ENCODE measurements at regions not wholly inside any gene's neighbourhood (a gene's known extent, or its start where the extent isn't known, plus 50 kb on each side); places are given as distances from the start of the nearest gene placed in this dataset.

DNA sequence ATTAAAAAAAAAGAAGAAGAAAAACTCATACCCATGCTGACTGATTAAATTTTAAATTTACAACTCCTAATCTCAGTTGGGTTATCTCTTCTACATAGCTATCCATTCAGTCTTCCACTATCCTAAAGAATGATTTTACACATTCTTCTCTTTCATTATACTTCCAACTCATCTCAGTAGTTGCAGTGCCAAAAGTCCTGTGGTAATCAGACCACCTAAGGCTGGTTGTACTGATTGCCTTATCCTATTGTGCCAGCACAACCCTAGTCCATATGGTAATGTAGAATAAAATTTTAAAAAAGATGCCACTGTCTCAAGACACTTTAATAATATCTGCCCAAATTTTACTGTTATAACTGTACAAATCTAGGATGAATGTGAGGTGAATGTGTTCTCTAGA is 448.0 kb downstream of the LRRIQ3 start:
- TF ChIP-seq, protein P1, sequence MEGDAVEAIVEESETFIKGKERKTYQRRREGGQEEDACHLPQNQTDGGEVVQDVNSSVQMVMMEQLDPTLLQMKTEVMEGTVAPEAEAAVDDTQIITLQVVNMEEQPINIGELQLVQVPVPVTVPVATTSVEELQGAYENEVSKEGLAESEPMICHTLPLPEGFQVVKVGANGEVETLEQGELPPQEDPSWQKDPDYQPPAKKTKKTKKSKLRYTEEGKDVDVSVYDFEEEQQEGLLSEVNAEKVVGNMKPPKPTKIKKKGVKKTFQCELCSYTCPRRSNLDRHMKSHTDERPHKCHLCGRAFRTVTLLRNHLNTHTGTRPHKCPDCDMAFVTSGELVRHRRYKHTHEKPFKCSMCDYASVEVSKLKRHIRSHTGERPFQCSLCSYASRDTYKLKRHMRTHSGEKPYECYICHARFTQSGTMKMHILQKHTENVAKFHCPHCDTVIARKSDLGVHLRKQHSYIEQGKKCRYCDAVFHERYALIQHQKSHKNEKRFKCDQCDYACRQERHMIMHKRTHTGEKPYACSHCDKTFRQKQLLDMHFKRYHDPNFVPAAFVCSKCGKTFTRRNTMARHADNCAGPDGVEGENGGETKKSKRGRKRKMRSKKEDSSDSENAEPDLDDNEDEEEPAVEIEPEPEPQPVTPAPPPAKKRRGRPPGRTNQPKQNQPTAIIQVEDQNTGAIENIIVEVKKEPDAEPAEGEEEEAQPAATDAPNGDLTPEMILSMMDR (IDR thresholded peaks at IDR 0.05) = no peak
- TF ChIP-seq ZFX (IDR thresholded peaks at IDR 0.05; ENCODE audit: borderline replicate concordance) = no peak

Data from 22Rv1 (cell line).